ENCODE measurements at regions not wholly inside any gene's neighbourhood (a gene's known extent, or its start where the extent isn't known, plus 50 kb on each side); places are given as distances from the start of the nearest gene placed in this dataset.

DNA sequence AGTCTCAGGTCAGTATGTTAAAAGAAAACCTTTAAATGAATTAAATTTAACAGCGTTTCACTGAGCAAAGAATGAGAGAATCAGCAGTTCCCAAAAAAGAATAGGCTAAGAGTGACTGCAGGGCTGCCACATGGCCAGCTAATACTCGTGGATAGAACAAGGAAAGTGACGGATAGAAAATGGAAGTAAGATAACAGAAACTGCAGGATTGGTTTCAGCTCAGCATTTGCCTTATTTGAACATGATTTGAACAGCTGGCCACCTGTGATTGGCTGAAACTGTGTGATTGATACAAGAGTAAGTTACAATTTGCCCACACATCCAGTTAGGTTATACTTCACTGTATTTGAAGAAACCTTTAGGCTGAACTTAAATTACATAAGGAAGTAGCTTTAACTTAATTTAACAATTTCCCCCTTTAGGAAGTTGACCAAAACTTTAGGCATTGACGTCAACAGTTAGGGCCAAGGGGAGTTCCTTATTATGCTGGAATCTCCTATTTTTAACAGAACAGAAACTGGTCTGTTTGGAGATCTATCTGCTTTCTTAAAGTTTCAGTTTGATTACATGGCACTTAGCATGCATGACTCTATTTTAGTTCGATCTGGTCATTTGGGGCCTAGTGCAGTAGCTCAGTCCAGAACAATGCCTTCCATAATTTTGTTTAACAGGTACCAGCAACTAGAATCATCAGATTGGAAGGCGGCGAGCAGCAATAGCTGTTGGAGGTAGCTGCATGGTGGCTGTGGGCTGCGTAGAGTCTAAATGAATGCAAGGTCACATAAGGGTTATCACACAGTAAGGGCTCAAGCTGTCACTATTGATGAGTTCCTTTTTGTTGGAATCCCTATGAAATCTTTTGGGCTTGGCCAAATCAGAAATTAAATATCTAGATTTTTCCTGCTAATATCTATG, 143.4 kb downstream of the TRIM43 start (continued):
- TF ChIP-seq MAFK (IDR thresholded peaks at IDR 0.05; ENCODE audit: low read depth, low read length): no peak

DNA sequence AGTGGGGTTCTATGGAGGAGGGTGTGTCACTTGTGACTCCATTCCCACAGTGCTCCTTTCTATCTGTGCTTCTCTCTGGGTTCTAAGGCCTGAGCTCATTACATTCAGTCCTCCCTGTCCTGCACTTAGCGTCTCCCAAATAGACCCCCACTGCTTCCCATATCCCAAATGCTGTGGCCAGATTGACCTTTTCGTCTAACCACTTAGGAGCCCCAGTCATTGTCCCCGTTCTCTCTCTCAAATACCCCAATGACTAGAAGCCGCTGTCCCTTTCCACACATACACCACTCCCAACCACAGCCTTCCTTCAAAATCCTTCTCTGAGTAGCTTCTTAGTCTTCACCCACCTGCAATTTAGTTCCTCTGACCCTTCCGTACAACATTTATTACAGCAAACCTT, 146.5 kb downstream of the TRIM43 start:
- POLR2A ChIA-PET (ENCODE audit: unreplicated experiment): no interaction called here
- Histone ChIP-seq H2BK5ac (ENCODE audit: low read depth, low read length, poor library complexity, severe bottlenecking) (no peak overlapping the region), H3K14ac (replicated peaks; ENCODE audit: low read depth, low read length) (no peak overlapping the region), H2BK120ac (ENCODE audit: low read depth, low read length) (no peak overlapping the region), H3K4ac (ENCODE audit: low read depth, low read length) (no peak overlapping the region), H3K18ac (ENCODE audit: low read depth, low read length) (no peak overlapping the region), H2AFZ (replicated peaks; ENCODE audit: low read length, poor library complexity) (no peak overlapping the region), H3K79me1 (ENCODE audit: low read depth in 1 of 2, low read length in 2 of 2) (no peaks in the 10 kb centered on the region), H3K27me3 (ENCODE audit: control insufficient read depth, insufficient read depth, low read length) (peaks cover 6% of the 10 kb centered on the region), H3K9ac (ENCODE audit: low read depth, low read length) (no peak overlapping the region), H2AK5ac (ENCODE audit: low read depth, low read length) (no peak overlapping the region), H4K20me1 (ENCODE audit: insufficient read depth, low read length) (no peaks in the 10 kb centered on the region), H2AK9ac (replicated peaks; ENCODE audit: low read depth, low read length, poor library complexity) (no peak overlapping the region), H3K23ac (ENCODE audit: low read depth, low read length) (no peak overlapping the region), H3K9me1 (ENCODE audit: insufficient read depth, low read length) (no peaks in the 10 kb centered on the region), H3K4me1 (ENCODE audit: control insufficient read depth, insufficient read depth, low read length) (no peaks in the 10 kb centered on the region), H3K9me3 (ENCODE audit: control insufficient read depth, insufficient read depth, low read length) (no peaks in the 10 kb centered on the region), H2BK15ac (ENCODE audit: low read depth, low read length) (no peak overlapping the region), H2BK20ac (ENCODE audit: low read depth, low read length) (no peak overlapping the region), H3K4me3 (ENCODE audit: insufficient read depth, low read depth, low read length) (no peak overlapping the region), H3K56ac (ENCODE audit: extremely low read depth, insufficient read depth, low read length) (no peak overlapping the region), H3K27ac (ENCODE audit: insufficient read depth, low read length) (no peak overlapping the region), H3K36me3 (ENCODE audit: control insufficient read depth, insufficient read depth, low read length) (no peaks in the 10 kb centered on the region), H4K5ac (ENCODE audit: low read depth, low read length) (no peak overlapping the region), H4K91ac (ENCODE audit: insufficient read depth, low read depth, low read length) (no peak overlapping the region), H4K8ac (ENCODE audit: low read depth in 2 of 2, low read length in 2 of 2) (no peak overlapping the region), H3K4me2 (ENCODE audit: low read depth, low read length) (no peak overlapping the region)
- dilution Hi-C loops (cut with HindIII; ENCODE audit: low sequenced_read_pairs, unreplicated experiment): no loop called here
- 68% methylated on average over 3 of the region's 5 CpGs; no CpG with 5 or more reads in 1 of the 2 experiments for WGBS, 2 experiments (ENCODE audit: extremely low coverage in 2 of 2, insufficient read length in 1 of 2)
- BruUV-seq (replicated peaks): no TSS peak
- ATAC-seq (ENCODE audit: low read depth) (no peak), DNase-seq (no peak)
- CTCF ChIA-PET: no interaction called here
- in situ Hi-C loops (cut with MboI; ENCODE audit: low sequenced_read_pairs): no loop called here
- intact Hi-C loops (cut with micrococcal nuclease): no loop called here
- no peak for TF ChIP-seq RCOR1 (IDR thresholded peaks at IDR 0.05; ENCODE audit: insufficient replicate concordance, low read length)
- no peak for TF ChIP-seq FOS (IDR thresholded peaks at IDR 0.05; ENCODE audit: low read depth, low read length)
- no peak for TF ChIP-seq POLR2A (IDR thresholded peaks at IDR 0.05; ENCODE audit: low read depth, low read length)
- TF ChIP-seq, protein P1, sequence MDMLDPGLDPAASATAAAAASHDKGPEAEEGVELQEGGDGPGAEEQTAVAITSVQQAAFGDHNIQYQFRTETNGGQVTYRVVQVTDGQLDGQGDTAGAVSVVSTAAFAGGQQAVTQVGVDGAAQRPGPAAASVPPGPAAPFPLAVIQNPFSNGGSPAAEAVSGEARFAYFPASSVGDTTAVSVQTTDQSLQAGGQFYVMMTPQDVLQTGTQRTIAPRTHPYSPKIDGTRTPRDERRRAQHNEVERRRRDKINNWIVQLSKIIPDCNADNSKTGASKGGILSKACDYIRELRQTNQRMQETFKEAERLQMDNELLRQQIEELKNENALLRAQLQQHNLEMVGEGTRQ (IDR thresholded peaks at IDR 0.05; ENCODE audit: low read depth, low read length): no peak
- TF ChIP-seq CEBPB (IDR thresholded peaks at IDR 0.05; ENCODE audit: low read depth, low read length): no peak
- TF ChIP-seq, protein P2, sequence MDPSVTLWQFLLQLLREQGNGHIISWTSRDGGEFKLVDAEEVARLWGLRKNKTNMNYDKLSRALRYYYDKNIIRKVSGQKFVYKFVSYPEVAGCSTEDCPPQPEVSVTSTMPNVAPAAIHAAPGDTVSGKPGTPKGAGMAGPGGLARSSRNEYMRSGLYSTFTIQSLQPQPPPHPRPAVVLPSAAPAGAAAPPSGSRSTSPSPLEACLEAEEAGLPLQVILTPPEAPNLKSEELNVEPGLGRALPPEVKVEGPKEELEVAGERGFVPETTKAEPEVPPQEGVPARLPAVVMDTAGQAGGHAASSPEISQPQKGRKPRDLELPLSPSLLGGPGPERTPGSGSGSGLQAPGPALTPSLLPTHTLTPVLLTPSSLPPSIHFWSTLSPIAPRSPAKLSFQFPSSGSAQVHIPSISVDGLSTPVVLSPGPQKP (IDR thresholded peaks at IDR 0.05; ENCODE audit: borderline replicate concordance, low read depth, low read length): no peak
- no peak for TF ChIP-seq SMC3 (IDR thresholded peaks at IDR 0.05; ENCODE audit: low read depth, low read length)
- TF ChIP-seq, protein P3, sequence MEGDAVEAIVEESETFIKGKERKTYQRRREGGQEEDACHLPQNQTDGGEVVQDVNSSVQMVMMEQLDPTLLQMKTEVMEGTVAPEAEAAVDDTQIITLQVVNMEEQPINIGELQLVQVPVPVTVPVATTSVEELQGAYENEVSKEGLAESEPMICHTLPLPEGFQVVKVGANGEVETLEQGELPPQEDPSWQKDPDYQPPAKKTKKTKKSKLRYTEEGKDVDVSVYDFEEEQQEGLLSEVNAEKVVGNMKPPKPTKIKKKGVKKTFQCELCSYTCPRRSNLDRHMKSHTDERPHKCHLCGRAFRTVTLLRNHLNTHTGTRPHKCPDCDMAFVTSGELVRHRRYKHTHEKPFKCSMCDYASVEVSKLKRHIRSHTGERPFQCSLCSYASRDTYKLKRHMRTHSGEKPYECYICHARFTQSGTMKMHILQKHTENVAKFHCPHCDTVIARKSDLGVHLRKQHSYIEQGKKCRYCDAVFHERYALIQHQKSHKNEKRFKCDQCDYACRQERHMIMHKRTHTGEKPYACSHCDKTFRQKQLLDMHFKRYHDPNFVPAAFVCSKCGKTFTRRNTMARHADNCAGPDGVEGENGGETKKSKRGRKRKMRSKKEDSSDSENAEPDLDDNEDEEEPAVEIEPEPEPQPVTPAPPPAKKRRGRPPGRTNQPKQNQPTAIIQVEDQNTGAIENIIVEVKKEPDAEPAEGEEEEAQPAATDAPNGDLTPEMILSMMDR (conservative IDR thresholded peaks at IDR 0.05; ENCODE audit: low read depth, low read length): no peak
- no peak for TF ChIP-seq MAFK (IDR thresholded peaks at IDR 0.05; ENCODE audit: low read depth, low read length)
- no peak for TF ChIP-seq MXI1 (IDR thresholded peaks at IDR 0.05; ENCODE audit: borderline replicate concordance, low read depth, low read length)
- no peak for TF ChIP-seq NFE2L2 (IDR thresholded peaks at IDR 0.05; ENCODE audit: low read depth, low read length)
- no peak for TF ChIP-seq RFX5 (IDR thresholded peaks at IDR 0.05; ENCODE audit: low read depth, low read length)
- TF ChIP-seq MAZ (IDR thresholded peaks at IDR 0.05; ENCODE audit: borderline replicate concordance, low read depth, low read length): no peak
